Panc1 (cell line): ENCODE measurements at regions not wholly inside any gene's neighbourhood (a gene's known extent, or its start where the extent isn't known, plus 50 kb on each side); places are given as distances from the start of the nearest gene placed in this dataset.

Source experiments
- ATAC-seq: fragments of 200-7000 bp; cut with Tn5 transposase; 2 replicates; pipeline ENCODE4 v1.9.1; 2020; ENCODE audit warnings: mild to moderate bottlenecking, moderate library complexity
- BruUV-seq: library from RNA; stranded (reverse); fragments of 400-500 nt; replicated peaks from 2 replicates; lab custom pipeline; 2021; lab: Mats Ljungman, UMichigan
- CTCF ChIA-PET: fragments of 300-600 bp; sonication (Branson Sonifier 250); formaldehyde crosslinking; loops from one replicate; lab custom pipeline; 2022; ENCODE audit warnings: antibody characterized with exemption; lab: Charles Lee
- POLR2A ChIA-PET: fragments of 300-600 bp; sonication (Branson Sonifier 250); formaldehyde crosslinking; loops from one replicate; lab custom pipeline; 2022; ENCODE audit warnings: antibody characterized with exemption; lab: Charles Lee
- DNase-seq: peaks from one replicate; pipeline ENCODE4 v3.0.0-alpha.2; 2010; ENCODE audit warnings: low read depth, low spot score
- H3K27ac ChIP-seq: 2 replicates; pipeline ENCODE4 v1.5.1; 2011; ENCODE audit warnings: mild to moderate bottlenecking, low read length, inconsistent platforms
- H3K27me3 ChIP-seq: fragments of 200-500 bp; sonication (Bioruptor generic); 2 replicates; pipeline ENCODE4 v1.6.0; 2014; ENCODE audit warnings: low read length, inconsistent platforms; ENCODE audit not compliant: control insufficient read depth, insufficient read depth
- H3K36me3 ChIP-seq: fragments of 200-500 bp; sonication (Bioruptor generic); 2 replicates; pipeline ENCODE4 v1.5.1; 2014; ENCODE audit warnings: inconsistent platforms, mild to moderate bottlenecking, low read length, moderate library complexity; ENCODE audit not compliant: control insufficient read depth, insufficient read depth
- H3K4me1 ChIP-seq: 2 replicates; pipeline ENCODE4 v1.5.1; 2011; ENCODE audit warnings: inconsistent platforms, mild to moderate bottlenecking, low read length, moderate library complexity; ENCODE audit not compliant: control insufficient read depth, insufficient read depth
- H3K4me3 ChIP-seq, 2 experiments: 2 replicates each; pipeline ENCODE4 v1.5.1; 2011 to 2012; ENCODE audit warnings: low read depth in 2 of 2, low read length in 2 of 2, mild to moderate bottlenecking in 2 of 2, inconsistent platforms in 1 of 2, moderate library complexity in 1 of 2
- H3K9me3 ChIP-seq: fragments of 200-500 bp; sonication (Bioruptor generic); 2 replicates; pipeline ENCODE4 v1.5.1; 2014; ENCODE audit warnings: low read depth, mild to moderate bottlenecking, inconsistent platforms, low read length, moderate library complexity; ENCODE audit not compliant: control insufficient read depth, insufficient read depth
- CTCF ChIP-seq: fragments of 450-650 bp; IDR thresholded peaks from 2 replicates; pipeline ENCODE4 v1.5.1; 2017; ENCODE audit warnings: mild to moderate bottlenecking
- POLR2AphosphoS5 ChIP-seq: IDR thresholded peaks from 2 replicates; pipeline ENCODE4 v1.6.1; 2012; ENCODE audit warnings: mild to moderate bottlenecking, low read depth, low read length, moderate library complexity
- SIN3A ChIP-seq: IDR thresholded peaks from 2 replicates; pipeline ENCODE4 v1.6.1; 2012; ENCODE audit warnings: low read depth, mild to moderate bottlenecking, low read length, moderate library complexity, borderline replicate concordance; ENCODE audit not compliant: insufficient read depth
- TCF7L2 ChIP-seq: IDR thresholded peaks from 2 replicates; pipeline ENCODE4 v1.6.1; 2011; ENCODE audit warnings: mild to moderate bottlenecking, low read depth, low read length, inconsistent platforms
- in situ Hi-C: cut with HindIII; loops from 2 replicates; pipeline ENCODE4 v1.10.0; 2016; ENCODE audit warnings: low sequenced_read_pairs, low pct_unique_long_range_greater_than_20kb
- intact Hi-C: fragments of 100-400 bp; cut with micrococcal nuclease; formaldehyde crosslinking; loops from one replicate; pipeline ENCODE4 v1.10.0; 2022; ENCODE audit not compliant: unreplicated experiment
- TF ChIP-seq, protein P1 (sequence below), 2 experiments: IDR thresholded peaks; 2 replicates each; pipeline ENCODE4 v1.6.1; 2011 to 2012; ENCODE audit warnings: low read depth in 2 of 2, control low read depth in 1 of 2, low read length in 1 of 2, mild to moderate bottlenecking in 1 of 2, moderate library complexity in 1 of 2; ENCODE audit not compliant: insufficient read depth in 1 of 2

DNA sequence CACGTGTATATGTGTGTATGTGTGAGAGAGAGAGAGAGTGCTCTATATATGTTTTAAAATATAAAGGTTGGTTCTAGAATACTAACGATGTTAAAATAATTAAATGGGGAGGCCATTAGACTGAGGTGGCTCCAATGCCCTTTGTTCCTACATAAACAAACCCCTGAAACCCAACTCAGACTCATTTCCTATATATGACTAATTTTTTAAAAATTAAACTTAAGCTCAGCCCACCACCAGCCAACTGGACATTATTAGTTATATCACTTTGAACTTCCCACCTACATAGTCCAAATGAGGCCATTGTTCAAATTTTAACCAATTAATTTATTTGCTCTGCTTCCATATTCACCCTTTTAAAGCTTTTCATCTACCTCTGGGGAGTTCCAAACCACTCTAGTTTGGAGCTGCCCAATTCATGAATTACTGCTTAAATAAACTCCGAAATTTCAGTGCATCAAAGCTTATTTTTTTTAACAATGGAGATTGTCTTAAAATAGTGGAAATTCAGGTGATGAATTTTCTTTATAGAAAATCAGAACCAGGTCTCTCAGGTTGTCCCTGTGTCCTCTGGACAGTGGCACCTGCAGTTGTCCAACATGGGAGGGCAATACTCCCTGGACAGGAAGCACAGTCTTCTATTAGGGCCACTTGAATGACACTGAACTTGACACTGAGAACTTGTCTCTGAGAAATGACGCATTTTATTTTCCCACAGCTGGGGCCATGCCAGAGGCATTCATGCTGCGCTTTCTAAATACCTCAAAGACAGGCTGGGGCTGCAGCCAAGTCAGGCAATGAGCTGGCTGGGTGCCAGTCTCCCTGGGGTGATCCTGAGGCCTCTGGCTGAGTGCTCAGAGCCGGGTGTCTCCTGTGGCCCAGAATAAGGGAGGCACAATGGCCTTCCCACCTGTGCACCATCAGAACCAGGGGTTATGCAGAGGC is 109.5 kb upstream of the TMEM72 start:
- CTCF ChIA-PET = no interaction called here
- no TSS peak for BruUV-seq
- POLR2A ChIA-PET = no interaction called here
- Histone ChIP-seq H3K27ac (no peak overlapping the region), H3K27me3 (peaks cover 9% of the 10 kb centered on the region), H3K9me3 (no peaks in the 10 kb centered on the region), H3K4me1 (no peaks in the 10 kb centered on the region), H3K4me3 (no peak overlapping the region), H3K36me3 (no peaks in the 10 kb centered on the region)
- DNase-seq (no peak), ATAC-seq (peak; percentile 56)
- in situ Hi-C loops (no loop called here), intact Hi-C loops (no loop called here)
- TF ChIP-seq SIN3A (no peak), CTCF (no peak), POLR2AphosphoS5 (no peak), TCF7L2 (no peak)
- TF ChIP-seq, protein P1, sequence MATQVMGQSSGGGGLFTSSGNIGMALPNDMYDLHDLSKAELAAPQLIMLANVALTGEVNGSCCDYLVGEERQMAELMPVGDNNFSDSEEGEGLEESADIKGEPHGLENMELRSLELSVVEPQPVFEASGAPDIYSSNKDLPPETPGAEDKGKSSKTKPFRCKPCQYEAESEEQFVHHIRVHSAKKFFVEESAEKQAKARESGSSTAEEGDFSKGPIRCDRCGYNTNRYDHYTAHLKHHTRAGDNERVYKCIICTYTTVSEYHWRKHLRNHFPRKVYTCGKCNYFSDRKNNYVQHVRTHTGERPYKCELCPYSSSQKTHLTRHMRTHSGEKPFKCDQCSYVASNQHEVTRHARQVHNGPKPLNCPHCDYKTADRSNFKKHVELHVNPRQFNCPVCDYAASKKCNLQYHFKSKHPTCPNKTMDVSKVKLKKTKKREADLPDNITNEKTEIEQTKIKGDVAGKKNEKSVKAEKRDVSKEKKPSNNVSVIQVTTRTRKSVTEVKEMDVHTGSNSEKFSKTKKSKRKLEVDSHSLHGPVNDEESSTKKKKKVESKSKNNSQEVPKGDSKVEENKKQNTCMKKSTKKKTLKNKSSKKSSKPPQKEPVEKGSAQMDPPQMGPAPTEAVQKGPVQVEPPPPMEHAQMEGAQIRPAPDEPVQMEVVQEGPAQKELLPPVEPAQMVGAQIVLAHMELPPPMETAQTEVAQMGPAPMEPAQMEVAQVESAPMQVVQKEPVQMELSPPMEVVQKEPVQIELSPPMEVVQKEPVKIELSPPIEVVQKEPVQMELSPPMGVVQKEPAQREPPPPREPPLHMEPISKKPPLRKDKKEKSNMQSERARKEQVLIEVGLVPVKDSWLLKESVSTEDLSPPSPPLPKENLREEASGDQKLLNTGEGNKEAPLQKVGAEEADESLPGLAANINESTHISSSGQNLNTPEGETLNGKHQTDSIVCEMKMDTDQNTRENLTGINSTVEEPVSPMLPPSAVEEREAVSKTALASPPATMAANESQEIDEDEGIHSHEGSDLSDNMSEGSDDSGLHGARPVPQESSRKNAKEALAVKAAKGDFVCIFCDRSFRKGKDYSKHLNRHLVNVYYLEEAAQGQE (IDR thresholded peaks at IDR 0.05; ENCODE audit: insufficient read depth in 1 of 2, low read depth in 2 of 2, low read length in 1 of 2) = no peak

GRCh38 chr10:44803862-44804261 is 107.3 kb upstream of the TMEM72 start:
- ATAC-seq (no peak), DNase-seq (no peak)
- H3K36me3 ChIP-seq = no peaks in the 10 kb centered on the region
- BruUV-seq = no TSS peak
- TF ChIP-seq, protein P1 (IDR thresholded peaks at IDR 0.05; ENCODE audit: insufficient read depth in 1 of 2, low read depth in 2 of 2, low read length in 1 of 2) = no peak
- TF ChIP-seq SIN3A (no peak), CTCF (no peak), TCF7L2 (no peak), POLR2AphosphoS5 (no peak)
- CTCF ChIA-PET = no interaction called here
- H3K4me1 ChIP-seq = no peaks in the 10 kb centered on the region
- intact Hi-C loops (no loop called here), in situ Hi-C loops (no loop called here)
- H3K27ac ChIP-seq = no peak overlapping the region
- POLR2A ChIA-PET = no interaction called here
- no peaks in the 10 kb centered on the region for H3K9me3 ChIP-seq
- no peak overlapping the region for H3K4me3 ChIP-seq
- peaks cover 7% of the 10 kb centered on the region for H3K27me3 ChIP-seq
